NB4 (cell line): ENCODE measurements at regions not wholly inside any gene's neighbourhood (a gene's known extent, or its start where the extent isn't known, plus 50 kb on each side); places are given as distances from the start of the nearest gene placed in this dataset.
"Not testable (repeated sequence)": the region's sequence is repeated elsewhere in the genome, so short reads cannot be mapped to it uniquely, and the experiment has no call there.

Experiments
- DNase-seq: peaks from one replicate; pipeline ENCODE4 v3.0.0; 2010; ENCODE audit warnings: low read depth
- H3K4me3 ChIP-seq: one replicate; pipeline ENCODE4 v1.5.1; 2011; ENCODE audit warnings: mild to moderate bottlenecking, low read depth, low read length, moderate library complexity
- CTCF ChIP-seq: IDR thresholded peaks from one replicate; pipeline ENCODE4 v1.5.1; 2012; ENCODE audit warnings: low read depth, low read length
- MAX ChIP-seq: IDR thresholded peaks from 2 replicates; pipeline ENCODE4 v1.6.1; 2011; ENCODE audit warnings: low read depth, low read length
- MYC ChIP-seq: IDR thresholded peaks from 2 replicates; pipeline ENCODE4 v1.6.1; 2011; ENCODE audit warnings: low read depth, low read length
- POLR2A ChIP-seq: IDR thresholded peaks from 2 replicates; pipeline ENCODE4 v1.6.1; 2011; ENCODE audit warnings: mild to moderate bottlenecking; ENCODE audit not compliant: insufficient read length; ENCODE audit errors: extremely low read depth

GRCh38 chr22:11360632-11361031, 4167.4 kb upstream of the OR11H1 start:
- H3K4me3 ChIP-seq = no peak overlapping the region
- TF ChIP-seq POLR2A (no peak), MAX (no peak), CTCF (no peak), MYC (no peak)
- DNase-seq = no peak

- not testable (repeated sequence) for H3K4me3 ChIP-seq, DNase-seq
These were observed 4166.5 kb upstream of the OR11H1 start for GRCh38 chr22:11361496-11361895.

GRCh38 chr22:11369612-11370307, 4158.2 kb upstream of the OR11H1 start:
- H3K4me3 ChIP-seq, DNase-seq: not testable (repeated sequence)

GRCh38 chr22:11370311-11370710, 4157.7 kb upstream of the OR11H1 start:
- not testable (repeated sequence) for H3K4me3 ChIP-seq, DNase-seq
